Gastrocnemius medialis (tissue), 4 donors: ENCODE measurements at regions not wholly inside any gene's neighbourhood (a gene's known extent, or its start where the extent isn't known, plus 50 kb on each side); places are given as distances from the start of the nearest gene placed in this dataset.

ENCODE experiments used
- CTCF ChIP-seq, 5 experiments: fragments of 450-650 bp in 3 of 5; fragments of 200-600 bp in 2 of 5; sonication (generic) in 2 of 5; IDR thresholded peaks in 4 of 5; conservative IDR thresholded peaks in 1 of 5; 1 replicate in 4 of 5; 2 replicates in 1 of 5; pipeline ENCODE4 v1.5.1; 2016 to 2019; ENCODE audit warnings: antibody characterized with exemption in 5 of 5, mild to moderate bottlenecking in 3 of 5, moderate library complexity in 3 of 5
- POLR2A ChIP-seq, 2 donors: fragments of 450-650 bp; IDR thresholded peaks; one replicate each; pipeline ENCODE4 v1.6.1; 2017; ENCODE audit warnings: antibody characterized with exemption in 2 of 2, mild to moderate bottlenecking in 2 of 2, moderate library complexity in 2 of 2

GRCh38 chr3:6220447-6220846 lies 640.5 kb upstream of the GRM7 start:
- TF ChIP-seq POLR2A (IDR thresholded peaks at IDR 0.05) (no peak), CTCF (IDR thresholded peaks at IDR 0.05 in 4 of 5, conservative IDR thresholded peaks at IDR 0.05 in 1 of 5) (no peak)
